ENCODE measurements at regions not wholly inside any gene's neighbourhood (a gene's known extent, or its start where the extent isn't known, plus 50 kb on each side); places are given as distances from the start of the nearest gene placed in this dataset.
"Not testable (repeated sequence)": the region's sequence is repeated elsewhere in the genome, so short reads cannot be mapped to it uniquely, and the experiment has no call there.

DNA sequence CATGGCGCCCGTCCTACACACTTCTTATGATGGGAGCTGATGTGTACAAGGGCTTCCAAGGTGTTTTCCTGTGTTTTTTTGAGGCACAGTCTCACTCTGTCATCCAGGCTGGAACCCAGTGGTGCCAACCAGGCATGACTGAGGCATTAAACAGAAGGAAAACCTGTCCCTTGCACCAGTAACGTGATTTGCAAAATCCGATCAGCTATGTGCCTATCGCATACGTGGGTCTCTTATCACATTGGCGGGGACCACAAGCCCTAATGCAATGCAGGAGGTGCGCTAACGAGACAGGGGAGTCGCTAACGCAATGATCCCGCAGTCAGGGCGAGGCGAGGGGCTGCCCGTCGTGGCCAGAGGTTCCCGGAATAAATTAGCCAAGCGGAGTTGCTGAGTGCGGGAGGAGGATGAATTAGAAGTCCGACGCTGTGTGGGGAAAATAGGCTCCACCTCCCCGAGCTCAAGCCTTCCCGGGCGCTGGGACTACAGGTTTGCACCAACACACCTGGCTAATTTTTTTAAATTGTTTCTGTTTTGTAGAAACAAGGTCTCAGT, 162.7 kb downstream of the SHOX start:
- no peak for DNase-seq (ENCODE audit: low read depth)

DNA sequence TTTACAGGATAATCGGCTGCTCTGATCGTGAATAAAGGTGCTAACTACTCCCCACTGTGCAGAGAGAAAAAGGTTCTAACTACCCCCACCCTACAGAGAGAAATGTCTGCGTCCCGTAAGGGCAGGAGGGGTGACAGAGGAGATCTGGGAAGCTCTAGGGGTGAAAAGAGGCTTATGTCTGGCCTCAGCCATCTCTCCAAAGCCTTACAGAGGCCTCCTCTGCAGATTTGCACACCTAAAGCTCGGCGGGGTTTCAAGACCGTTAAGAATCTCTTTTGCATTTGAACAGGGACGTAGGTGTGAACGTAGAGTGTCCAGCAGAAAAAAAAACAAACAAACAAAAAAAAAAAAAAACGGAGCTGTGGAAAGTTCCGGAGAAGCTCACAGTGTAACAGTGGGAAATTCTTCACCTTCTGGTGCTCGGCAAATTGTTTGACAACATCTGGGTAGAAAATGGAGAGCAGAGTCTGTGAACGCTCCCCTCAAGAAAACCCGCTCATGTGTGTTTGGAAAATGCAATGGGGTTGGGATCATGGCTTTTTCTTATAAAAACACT, 161.0 kb downstream of the SHOX start:
- no peak for DNase-seq (ENCODE audit: low read depth)

DNA sequence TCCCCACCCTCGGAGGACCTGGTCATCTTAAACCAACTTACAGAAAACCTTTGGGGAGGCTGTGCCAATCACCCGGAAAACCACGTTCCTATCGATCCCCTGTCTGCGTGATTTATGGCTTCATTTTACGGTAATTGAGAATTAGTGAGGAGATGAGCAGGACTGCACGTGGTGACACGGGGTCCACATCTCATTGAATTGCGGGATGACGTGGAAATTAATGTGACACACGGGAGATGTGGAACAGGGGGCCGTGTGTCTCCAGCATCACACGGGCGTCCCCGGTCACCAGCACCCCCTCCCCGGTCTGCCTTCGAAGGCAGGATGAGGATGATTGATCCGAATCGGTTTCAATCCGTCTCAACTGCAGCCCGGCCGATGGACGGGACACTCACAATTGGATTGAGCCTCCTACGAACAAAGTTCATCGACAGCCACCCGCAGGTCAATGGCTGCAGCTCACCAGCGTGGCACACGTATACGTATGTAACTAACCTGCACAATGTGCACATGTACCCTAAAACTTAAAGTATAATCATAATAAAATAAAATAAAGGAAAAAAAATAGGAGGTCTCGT, 160.3 kb downstream of the SHOX start:
- no peak for DNase-seq (ENCODE audit: low read depth)

DNA sequence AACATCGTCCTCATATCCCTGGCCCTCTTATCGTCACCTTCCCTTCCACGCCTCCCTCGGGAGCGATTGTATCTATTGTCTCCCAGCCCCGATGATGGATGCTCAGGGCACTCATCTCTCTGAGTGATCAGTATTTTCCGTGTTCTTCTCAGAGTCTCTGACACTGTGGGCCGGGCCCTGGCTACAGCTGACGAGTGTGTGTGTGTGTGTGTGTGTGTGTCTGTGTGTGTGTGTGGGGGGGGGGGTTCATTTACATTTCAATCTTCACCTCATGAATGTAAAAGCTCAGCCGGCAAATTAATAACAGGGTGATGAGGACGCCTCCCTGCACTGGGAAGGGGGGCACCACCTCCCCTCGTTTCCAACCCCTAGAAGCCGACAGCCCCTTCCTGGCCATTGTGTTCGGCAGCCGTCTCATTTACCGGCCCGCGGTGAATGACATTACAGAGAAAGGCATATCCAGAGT, 159.5 kb downstream of the SHOX start:
- no peak for DNase-seq (ENCODE audit: low read depth)

DNA sequence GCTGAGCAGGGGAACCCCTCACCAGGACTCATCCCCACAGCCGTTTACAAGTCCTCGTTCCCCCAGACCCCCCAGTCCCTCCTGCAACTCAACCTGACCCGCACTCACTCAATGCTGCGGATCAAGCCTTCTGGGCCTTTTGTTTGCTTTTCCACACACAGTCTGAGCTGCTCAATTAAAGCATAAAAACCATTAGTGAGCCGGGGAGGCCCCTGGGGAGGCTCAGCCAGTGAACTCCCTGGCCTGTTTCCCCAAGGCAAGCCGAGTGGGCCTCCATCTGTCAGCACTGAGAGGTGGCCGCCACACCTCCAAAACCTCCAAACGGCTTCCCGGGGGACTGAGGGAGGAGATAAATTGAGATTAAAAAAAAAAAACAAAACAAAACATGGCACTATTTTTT, 158.5 kb downstream of the SHOX start:
- no peak for DNase-seq (ENCODE audit: low read depth)

DNA sequence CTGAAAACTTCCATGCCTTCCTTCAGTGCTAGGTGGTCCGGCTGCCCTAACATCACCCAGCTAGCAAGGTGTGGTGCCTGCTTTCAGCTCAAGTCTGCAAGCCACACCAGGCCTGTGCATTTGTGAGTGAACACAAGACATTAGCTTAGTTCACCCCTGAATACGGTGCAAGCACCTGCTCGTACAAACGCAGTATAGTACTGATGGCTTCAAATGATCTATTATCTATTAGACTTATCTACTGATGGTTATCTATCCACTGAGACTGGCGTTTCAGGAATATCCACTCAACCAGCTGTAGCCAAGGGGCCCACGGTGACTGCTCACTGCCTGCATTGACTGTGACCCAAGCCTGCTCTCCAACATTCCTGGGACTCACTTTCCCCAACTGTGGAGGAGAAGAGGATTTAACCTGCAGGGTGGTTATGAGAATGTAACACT, 155.9 kb downstream of the SHOX start:
- DNase-seq (ENCODE audit: low read depth), result no peak

DNA sequence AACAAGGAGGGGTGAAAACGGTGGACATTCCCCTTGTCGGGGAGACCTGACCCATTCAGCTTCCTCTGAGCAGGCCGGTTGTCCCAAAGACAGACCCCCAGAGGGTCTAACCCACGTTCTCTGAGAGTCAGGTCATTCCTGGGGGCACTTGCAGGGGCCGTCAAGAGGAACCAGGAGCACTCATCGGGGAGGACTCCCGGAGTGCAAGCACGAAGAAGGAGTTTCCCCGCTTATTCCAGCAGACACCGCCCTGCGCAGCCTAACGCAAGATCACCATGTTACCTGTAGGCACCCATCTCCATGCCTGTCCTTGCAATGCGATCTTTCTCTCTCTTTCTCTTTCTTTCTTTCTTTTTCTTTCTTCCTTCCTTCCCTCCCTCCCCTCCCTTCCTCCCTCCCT, 154.2 kb downstream of the SHOX start:
- no peak for DNase-seq (ENCODE audit: low read depth)

DNA sequence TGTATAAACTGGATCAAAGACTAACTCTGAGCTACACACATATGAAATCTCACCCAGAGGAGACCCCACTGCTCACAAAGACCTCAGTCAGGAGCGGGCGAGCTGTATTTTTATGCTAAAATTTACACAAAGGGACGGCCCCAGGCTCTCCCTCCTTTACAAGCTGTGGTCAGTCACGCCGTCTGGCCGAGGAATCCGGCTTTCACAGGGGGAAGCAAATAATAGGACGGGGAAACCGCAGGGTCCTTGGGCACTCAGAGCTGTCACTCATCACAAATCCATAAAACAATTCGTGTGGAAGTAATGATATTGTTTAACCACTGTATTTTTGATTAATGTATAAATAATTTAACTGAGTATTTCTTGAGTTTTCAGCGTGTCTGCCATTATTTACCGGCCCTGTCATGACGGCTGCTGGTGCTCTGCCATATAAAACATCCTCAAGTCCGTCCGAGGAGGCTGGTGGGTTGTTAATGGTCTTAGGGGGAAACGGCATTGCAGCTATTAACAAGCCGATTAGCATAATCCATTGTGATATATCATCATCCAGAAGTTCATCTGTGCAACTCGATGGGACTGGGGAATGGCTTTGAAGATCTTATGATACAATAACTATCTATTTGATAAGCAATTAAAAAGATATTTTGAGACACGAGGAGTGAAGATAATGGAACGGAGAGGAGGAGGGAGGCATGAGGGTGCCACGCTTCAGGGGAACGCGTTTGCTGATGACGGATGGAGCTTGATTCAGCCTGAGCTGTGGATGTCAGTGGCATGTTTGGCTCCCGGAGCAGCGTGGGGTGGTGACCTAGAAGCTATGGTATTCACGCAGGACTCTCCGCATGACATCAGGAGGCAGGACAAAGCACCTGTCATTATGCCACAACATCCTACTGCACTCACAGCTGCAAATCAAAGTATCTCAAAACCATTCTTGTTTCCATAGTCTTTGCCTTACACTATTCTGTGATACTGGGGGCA, 150.9 kb downstream of the SHOX start:
- no peak for DNase-seq (ENCODE audit: low read depth)

DNA sequence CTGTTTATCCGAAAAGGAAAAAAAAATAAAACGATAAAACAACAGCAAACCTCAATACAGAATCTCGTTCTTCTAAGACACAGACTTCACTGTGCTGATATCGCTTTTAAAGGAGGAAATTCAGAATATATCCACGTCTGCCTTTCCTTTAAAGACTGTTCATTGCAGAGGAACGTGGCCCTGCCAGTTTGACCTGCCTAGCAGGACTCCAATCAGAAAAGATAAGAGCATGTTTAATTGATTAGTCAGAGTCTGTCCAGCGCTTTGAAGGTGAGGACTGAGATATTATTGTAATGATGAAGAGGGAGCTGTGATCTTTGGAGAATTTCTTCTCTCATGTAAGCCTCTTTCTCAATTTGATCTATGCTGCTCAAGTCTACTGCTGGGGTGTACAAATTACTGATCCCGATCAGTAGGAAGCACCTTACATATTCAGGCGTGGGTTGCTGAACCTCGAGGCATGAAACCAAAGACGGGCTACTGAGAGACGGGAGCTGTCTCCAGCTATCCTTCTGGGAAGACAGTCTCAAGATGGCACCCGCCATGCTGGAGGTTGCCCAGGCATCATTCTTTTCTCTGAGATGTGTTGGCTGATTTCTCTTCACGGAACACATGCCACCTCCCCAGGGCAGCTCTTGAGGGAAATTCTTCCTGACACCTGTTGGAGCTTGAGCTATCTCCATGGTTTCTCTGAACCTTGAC, 146.1 kb downstream of the SHOX start:
- DNase-seq (ENCODE audit: low read depth), result no peak

DNA sequence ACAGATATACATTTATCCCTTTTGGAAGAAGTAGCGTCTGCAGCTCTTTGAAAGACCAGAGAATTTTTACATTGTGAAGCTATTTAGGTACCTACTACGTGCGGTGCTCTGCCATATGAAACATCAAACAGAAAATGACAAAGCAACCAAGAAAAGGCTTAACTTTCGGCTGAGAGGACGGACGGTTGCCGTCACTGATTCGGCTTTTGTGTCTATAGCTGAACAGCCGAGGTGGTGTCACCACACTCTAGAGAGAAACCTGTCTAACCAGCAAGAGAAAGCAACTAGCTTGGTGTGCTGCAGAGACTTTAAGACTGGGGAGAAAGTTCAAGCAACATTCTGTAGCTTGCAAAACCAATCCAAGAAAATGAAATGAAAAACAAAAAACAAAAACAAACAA, 145.5 kb downstream of the SHOX start:
- no peak for DNase-seq (ENCODE audit: low read depth)

DNA sequence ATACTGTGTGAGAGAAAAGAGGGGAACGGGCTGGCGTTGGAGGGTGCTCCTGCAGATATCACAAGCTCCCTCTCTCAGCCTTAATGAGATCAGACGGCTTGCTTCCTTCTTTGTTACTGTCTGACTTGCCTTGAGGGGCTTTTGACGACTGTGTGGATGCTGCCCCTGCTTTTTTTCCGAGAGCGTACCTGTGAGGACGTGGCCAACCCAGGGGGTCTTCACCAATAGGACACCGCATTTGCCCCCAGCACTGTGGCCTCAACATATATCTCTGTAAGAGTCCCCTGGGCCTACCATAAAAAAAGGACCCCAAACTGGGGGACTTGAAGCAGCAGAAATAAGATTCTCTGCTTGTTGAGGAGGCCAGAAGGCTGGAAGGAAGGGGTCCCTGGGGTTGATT, 143.9 kb downstream of the SHOX start:
- DNase-seq (ENCODE audit: low read depth), result no peak

DNA sequence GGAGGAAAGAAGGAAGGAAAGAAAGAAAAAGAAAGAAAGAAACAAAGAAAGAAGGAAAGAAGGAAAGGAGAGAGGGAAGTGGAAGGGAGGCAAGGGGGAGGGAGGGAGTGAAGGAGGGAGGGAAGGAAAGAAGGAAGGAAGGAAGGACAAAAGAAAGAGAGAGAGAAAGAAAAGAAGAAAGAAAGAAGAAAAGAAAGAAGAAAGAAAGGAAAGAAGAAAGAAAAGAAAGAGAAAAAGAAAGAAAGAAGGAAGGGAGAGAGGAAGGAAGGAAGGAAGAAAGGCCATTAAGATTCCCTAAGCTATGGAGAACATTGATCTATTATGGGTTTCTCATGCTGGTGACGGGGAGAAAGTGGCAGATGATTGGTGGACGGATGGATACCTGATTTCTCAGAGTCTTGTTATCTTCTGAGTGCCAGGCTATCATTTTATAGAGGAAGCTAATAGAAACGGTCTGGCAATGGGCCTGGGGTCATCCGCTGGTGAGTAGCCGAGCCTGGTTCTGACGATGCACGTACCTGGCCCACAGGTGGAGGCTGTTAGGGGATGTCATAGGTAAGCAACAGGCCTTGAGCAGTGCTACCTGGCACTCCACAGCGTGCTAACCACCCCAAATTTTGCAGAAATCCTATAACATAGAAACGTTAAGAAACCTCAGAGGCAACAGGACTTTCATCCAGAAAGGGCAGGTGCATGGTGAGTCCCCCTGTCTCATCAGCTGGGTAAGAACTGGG, 142.9 kb downstream of the SHOX start:
- DNase-seq (ENCODE audit: low read depth), result no peak

DNA sequence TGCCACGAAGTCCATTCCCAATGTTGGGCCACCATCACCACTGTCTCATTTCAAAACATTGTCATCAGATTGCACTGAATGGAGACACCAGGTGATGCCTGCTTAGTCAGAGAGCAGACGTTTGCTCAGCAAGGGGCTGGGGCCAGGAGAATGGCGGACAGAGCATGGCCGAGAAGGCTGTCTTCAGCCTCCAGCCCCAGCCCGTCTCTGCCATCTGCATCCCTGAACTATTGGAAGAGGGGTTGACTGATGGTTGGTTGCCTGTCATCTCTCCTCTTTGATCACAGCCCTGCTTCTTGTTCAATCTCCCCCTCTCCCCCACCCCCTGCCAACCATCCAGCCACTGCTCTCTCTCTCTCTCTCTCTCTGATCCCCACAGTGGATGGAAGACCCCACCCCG, 140.9 kb downstream of the SHOX start:
- no peak for DNase-seq (ENCODE audit: low read depth)

DNA sequence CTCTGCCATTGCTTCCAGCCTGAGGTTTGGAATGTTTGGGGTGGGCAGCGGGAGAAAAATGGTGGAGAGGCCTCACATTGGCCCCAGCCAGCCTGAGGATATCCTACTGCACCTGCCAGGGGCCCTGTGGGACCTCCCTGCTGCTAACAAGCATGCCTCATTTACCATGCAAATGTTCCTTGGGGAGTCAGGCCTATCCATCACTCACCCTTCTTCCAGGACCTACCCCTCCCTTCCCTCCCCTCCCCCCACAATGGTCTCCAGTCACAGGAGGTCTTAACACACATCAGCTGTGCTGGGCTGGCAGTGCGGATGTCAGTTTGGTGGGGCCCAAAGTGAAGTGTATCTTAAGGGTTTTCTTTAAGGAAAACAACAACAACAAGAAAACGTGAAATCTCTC, 139.2 kb downstream of the SHOX start:
- DNase-seq (ENCODE audit: low read depth), result no peak

DNA sequence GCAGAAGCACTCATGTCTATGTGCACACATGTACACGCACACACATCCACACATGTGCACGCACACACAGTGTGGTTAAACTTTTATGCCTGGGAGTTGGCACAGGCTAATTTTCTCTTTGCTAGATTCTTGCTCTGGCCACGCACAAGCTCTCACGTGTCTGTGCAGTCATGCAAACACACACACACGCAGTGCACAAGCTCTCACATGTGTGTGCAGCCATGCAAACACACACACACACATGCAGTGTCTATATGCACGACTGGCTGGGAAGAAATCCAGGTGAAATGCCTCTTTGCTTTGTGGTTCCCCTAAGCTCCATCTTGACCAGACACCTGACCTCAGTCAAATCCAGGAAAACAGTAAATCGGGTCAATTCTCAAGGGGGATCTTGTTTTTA, 138.0 kb downstream of the SHOX start:
- DNase-seq (ENCODE audit: low read depth), result no peak

DNA sequence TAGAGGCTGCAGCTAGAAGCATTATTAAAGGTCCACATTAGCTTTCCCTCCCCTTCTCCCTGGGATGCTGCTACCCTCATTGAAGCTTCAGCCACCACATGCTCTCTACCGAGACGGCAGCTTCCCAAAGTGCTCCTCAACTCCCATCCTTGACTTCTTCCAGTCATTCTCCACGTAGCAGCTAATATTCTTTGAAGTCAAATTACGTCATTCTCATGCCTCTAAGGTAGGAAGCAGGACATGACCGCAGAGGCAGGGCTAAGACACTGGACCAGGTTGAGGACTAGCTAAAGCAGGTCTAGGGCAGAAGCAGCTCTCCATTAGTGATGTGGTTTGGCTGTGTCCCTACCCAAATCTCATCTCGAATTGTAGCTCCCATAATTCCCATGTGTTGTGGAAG, 128.3 kb downstream of the SHOX start:
- no peak for DNase-seq (ENCODE audit: low read depth)

DNA sequence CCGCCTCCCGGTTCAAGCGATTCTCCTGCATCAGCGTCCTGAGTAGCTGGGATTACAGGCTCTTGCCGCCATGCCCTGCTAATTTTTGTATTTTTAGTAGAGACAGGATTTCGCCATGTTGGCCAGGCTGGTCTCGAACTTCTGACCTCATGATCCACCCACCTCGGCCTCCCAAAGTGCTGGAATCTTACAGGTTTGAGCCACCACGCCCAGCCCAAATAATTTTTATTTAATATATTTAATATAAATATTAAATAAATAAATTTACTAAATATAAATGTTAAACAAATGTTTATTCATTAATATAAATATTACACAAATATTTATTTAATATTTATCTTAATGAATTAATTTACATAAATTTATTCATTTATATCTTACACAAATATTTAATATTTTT, 120.2 kb downstream of the SHOX start:
- DNase-seq (ENCODE audit: low read depth), result no peak

DNA sequence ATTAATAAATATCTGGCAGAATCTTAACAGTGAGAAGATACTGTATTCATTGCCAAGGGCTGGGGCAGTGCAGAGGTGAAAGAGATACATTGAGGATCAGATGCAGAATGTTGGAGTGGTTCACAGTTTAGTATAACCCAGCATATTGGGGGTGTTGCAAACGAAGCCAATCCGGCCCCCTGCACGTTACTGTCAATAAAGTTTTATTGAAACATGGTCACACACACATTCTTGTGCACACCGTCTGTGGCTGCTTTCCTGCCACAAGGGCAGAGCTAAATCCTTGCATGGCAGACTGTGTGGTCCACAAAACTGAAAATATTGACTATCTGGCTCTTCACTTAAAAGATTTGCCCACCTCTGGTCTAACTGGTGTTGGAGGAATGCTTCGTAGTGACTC, 119.7 kb downstream of the SHOX start:
- no peak for DNase-seq (ENCODE audit: low read depth)

DNA sequence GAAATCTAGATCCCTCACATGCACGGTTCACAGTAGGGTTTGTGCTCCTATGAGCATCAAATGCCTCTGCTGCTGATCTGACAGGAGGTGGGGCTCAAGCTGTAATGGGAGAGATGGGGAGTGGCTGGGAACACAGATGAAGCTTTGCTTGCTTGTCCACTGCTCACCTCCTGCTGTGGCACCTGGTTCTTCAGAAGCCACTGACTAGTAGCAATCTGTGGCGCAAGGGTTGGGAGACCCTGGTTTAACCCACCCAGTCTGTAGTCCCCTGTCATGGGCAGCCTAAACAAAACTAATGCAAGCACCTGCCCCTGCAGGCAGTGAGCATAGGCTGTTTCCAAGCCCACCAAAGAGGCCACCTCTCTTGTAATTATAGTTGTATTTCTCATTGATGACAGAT, 116.6 kb downstream of the SHOX start:
- no peak for DNase-seq (ENCODE audit: low read depth)

DNA sequence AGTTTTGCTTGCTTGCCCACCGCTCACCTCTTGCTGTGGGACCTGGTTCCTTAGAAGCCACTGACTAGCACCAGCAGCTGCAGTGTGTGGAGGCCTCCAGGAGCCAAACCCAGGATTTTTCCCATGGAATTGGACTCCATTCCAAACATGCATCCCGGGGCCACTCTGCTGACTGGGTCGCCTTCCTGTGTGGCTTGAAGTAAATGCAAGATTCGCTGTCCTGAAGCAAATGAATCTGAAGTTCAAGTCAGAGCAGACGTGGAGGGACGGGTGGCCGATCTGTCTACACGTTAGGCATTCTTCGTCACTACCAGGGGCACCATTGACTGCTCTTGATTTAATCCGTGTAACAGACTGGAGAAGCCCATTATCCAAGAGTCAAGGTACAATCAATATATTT, 109.0 kb downstream of the SHOX start:
- DNase-seq (ENCODE audit: low read depth), result no peak

DNA sequence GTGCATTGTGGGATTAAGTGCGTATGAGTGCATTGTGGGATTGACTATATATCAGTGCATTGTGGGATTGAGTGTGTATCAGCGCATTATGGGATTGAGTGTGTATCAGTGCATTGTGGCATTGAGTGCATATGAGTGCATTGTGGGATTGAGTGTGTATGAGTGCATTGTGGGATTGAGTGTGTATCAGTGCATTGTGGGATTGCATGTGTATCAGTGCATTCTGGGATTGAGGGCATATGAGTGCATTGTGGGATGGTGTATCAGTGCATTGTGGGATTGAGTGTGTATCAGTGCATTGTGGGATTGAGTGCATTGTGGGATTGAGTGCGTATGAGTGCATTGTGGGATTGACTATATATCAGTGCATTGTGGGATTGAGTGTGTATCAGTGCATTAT, 106.4 kb downstream of the SHOX start:
- DNase-seq (ENCODE audit: low read depth), result not testable (repeated sequence)

DNA sequence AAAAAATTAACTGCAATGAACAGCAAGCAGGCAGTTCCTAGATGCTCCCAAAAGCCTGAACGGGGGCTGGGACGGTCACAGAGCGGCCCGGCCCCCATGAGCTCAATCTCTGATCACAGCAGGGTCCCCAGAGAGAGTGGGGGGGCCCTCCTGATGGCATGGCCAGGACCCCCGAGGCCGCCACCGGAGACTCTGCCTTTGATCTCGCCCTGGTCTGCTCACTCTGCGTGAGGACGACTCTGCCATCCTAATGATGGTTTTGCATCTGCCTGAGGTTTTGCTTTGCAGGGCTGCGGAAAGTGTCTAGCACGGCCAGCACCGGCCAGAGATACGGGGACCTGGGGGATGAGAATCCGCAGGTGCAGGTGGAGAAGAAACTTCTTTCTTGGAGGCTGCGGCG, 103.8 kb downstream of the SHOX start:
- no peak for DNase-seq (ENCODE audit: low read depth)
